ENCODE measurements at regions not wholly inside any gene's neighbourhood (a gene's known extent, or its start where the extent isn't known, plus 50 kb on each side); places are given as distances from the start of the nearest gene placed in this dataset.

DNA sequence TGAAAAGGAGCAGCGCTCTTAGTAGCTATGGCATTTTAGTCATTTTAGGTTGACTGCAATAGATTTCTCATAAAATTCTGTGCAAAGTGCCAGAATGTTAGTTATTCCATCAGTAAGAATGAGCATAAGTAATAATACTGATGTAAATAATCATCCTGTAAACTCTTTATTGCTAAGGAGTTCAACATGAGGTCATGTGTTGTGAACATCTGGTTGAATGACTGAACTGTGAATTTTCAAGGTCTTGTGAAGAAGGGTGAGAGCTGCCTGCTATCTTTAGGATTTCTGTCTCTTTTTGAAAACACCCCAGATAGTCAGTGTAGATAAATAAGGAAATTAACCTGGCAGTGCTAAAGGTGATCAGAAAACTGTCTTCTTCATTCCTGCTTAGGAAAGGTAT lies 333.4 kb upstream of the TBC1D5 start:
- no peak for DNase-seq

DNA sequence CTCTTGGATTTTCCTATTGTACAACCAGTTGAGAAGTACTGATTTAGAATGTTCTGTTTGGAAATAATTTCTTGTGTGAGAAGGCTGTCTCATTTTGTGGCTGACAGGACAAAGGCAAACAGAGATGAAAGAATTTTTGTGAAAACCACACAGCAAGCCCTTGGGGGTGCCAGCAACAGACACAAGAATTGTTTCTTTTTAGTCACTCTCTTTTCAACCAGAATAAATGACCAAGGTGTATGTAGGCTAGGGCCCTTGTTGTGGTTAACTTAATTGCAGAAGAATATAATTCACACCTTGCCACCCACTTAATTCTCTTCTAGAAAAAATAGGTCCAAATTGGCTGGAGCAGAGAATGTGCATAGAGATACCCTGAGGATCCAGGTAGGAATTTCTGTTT lies 329.4 kb upstream of the TBC1D5 start:
- DNase-seq = no peak

DNA sequence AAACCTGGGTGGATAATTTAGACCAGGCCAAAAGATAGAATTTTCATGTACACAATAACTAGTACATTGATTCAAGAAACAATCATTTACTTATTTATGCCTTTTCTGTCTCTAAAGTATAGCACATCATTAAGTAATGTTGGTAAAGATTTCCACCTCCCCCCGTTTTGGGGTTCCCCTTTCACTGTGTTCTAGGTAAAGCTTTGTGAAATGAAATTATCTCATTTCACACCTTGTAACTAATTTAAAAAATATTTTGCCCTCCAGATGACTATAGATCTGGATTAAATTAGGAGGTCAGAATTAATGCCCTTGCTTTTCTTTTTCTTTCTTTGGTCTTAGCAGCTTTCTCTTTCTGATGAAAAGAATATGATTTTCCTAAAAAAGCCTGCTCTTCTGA lies 328.5 kb upstream of the TBC1D5 start:
- DNase-seq = no peak

DNA sequence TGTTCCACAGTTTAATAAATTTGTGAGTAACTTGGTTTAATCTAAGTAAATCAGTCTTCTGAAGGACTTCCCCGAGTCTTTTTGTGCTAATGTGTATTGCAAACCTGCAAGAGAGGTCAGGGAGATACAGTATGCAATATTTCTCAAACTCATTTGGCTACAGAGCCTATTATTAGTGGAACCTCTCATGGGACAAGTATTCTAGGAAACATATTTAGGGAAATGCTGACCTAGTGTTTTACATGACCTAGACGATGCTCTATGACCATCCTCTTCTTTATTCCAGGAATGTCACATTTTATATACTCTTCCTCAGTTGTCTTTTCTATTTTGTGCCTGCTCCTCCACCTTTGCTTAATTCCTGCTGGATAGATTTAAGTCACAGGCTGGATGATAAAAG lies 327.8 kb upstream of the TBC1D5 start:
- no peak for DNase-seq

DNA sequence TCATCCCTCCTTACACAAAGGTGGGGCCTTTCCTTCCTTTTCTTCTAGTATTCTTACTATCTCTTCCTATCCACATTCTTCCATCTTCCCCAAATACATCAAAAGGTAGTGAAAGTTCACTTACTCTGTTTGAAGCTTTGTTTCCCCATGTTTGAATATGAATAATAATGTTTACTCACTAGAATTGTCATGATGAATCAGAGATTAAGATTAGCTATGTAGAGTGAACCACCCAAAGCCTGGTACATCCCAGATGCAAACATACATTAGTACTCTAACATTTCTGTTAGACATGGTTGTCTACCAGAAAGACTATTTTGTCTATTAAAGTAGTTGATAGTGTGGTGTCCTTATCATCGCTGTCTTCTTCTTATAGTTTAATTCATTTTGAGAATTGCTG lies 327.1 kb upstream of the TBC1D5 start:
- DNase-seq = no peak

DNA sequence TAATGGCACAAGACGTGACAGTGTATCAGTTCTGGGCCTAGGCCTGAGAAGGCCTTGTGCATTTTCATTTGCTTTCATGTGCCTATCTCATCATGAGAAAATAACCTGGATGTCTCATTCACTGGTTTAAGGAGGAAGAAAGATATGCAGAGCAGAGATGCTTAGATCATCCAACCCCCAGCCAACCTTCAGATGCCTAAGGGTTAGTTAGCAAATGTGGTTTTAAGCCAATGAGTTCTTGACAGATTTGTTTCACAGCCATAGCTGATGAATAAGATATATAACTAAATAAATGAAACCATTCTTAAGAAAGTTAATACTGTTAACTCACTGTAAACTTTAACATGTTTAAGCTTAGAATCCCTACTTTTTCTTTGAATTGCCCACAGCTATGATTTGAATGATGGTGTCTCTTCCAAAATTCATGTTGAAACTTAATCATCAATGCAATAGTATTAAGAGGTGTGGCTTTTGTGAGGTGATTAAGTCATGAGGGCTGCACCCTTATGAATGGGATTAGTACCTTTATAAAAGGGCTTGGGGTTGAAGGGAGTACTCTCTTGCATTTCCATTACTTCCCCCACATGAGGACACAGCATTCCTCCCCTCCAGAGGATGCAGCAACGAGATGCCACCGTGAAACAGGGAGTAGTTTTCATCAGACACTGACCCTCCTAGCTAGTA lies 324.6 kb upstream of the TBC1D5 start:
- no peak for DNase-seq

DNA sequence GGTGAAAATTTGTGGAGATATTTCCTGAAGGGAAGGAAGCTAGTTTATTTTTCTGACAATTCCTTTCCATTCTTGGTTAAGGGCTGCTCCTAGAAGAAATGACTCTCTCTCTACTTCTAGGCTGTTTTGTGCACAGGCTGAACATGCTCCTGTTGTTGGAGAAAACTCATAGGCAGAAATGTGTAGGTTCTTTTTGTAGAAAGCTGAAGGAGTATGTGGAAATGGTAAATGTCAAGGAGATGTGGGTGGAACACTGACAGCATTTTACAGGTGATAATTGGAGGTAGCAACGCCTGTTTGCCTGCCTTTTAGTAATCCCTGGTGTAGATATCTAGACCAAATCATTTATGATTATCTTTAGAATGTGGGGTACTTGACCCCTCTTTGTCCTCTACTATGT lies 322.2 kb upstream of the TBC1D5 start:
- no peak for DNase-seq

DNA sequence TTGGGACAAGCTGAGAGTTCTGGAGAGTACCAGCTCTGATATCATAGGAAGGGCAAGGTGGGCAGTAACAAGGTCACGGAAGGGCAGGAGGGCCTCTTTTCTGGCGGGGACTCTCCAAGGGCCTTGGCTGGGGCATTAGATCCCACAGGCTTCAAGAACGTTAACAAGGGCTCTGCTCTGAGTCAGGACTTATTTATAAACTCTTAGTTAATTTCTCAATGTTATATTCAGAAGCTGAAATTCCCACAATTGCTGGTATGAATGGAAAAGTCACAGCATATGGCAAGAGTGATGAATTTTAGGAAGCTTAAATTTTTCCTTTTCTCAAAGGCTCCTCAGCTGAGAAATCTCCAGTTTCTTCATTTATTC lies 320.2 kb upstream of the TBC1D5 start:
- no peak for DNase-seq

DNA sequence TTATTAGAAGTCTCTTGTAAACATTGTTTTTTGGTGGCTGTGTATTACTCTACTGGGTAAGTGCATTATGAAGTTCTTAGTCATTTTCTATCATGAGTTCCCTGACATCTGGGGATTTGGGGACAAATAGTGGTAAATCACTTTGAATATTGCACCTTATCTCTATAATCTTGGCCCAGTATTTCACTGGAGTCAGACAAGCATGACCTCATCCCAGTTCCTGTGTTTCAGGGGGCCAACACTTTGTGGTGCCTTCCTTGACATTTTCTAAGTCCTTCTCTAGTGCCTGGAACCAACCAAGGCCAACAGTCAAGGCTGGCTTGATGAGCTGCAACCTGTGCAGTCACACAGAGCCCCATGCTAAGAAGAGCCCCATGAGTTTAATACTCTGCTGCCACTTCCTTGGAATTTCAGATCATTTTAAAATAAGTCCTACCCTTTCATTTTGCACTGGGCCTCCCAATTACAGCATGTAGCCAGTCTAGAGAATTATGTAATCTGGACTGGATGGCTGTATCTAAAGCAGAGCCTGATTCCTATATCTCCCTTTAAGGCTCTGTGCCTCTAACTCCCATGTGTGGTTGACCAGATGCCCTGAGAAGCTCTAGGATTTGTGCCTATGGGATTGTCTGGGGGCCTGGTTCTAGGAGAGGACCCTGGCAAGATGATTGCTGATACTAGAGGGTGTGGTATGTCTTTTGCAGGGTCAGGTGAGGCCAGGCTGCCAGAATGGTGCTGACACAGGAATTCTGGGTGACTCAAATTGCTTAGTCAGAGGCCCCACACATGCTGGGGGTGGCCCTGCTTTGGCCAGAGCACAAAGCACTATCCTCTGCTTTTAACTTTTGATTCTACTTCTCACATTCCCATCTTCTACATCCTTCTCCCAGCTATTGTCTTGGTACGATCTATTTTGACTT lies 319.6 kb upstream of the TBC1D5 start:
- DNase-seq = no peak

DNA sequence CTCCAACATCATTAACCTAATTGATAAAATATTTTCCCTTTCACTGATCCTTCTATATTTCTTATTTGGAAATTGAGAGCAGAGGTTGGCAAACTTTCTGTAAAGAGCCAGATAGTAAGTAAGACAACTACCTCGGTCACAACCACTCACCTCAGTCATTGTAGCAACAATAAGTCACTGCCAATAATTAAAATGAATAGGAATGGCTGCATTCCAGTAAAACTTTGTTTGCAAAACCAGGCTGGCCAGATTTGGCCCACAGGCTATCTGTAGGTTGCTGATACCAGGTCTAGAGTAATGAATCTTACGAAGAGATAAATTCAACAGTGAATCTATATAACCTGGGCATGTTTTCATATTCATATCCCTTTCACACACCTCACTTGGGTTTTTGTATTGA lies 316.2 kb upstream of the TBC1D5 start:
- DNase-seq = no peak

DNA sequence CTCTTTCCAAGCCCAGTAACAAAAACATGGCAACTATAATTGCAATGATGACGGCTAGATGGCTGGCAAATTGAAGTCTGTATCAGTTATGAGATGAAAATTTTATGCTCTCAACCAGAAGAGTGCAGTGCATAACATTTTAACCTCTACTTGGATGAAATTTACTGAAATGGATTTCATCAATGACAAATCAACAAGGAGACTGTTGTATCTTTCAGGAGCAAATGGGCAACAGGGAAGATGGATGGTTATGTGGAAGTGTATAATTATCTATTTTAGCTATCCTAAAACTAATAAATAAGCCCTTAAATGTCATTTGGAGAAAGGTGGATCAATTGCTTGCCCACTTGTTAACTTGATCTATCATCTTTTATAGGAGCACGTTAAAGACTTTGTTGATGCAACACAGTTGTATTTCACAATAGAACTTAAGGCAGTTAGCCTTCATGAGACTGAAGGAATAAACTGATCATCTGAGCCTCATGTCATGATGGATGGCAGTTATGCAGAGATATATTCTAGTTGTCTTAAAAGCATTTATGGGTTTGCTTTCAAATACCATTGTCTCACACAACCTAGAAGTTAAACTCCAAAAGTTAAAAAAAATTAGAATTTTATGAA lies 315.1 kb upstream of the TBC1D5 start:
- no peak for DNase-seq

DNA sequence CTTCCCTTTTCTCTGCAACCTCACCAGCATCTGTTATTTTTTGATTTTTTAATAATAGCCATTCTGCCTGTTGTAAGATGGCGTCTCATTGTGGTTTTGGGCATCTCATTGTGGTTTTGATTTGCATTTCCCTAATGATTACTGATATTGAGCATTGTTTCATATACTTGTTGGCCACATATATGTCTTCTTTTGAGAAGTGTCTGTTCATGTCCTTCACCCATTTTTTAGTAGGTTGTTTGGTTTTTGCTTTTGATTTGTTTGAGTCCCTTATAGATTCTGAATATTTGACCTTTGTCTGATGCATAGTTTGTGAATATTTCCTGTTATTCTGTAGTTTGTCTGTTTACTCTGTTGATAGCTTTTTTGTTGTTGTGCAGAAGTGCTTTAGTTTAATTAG lies 312.2 kb upstream of the TBC1D5 start:
- no peak for DNase-seq

DNA sequence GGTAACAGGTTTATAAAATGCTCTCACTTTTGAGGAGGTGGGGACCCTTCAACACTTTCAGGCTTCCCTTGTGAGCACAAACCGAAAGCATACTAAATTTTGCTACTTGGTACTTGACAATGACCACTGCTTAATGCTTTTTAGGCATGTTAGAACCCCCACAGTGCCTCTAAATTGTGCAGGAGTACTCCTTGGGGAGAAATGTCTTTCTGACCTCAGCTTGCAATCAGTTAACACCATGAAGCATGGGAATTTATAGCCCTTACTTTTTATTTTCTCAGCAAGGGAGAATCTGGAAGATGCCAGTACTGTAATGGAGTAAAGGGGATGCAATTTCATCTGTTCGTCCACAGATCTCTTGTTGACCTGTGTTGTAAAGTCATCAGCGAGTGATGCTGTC lies 308.9 kb upstream of the TBC1D5 start:
- DNase-seq = no peak

DNA sequence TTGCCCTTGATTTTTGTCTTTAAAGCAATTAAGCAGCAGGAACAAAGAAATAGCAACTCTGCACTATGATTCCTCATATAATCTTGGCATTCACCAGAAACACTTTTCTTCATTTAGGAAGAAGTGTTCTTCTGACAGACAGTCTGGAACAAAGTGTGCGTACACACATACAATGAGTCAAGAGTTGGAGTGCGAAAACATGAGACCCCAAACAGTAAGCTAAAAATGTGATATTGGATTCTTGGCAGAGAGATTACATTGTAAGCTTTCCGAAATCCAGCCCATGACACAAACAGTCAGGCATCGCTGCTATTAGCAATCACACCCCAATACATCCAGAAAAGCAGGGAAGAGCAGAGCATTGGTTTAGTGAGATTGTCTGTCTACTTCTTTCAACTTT lies 306.7 kb upstream of the TBC1D5 start:
- DNase-seq = no peak

DNA sequence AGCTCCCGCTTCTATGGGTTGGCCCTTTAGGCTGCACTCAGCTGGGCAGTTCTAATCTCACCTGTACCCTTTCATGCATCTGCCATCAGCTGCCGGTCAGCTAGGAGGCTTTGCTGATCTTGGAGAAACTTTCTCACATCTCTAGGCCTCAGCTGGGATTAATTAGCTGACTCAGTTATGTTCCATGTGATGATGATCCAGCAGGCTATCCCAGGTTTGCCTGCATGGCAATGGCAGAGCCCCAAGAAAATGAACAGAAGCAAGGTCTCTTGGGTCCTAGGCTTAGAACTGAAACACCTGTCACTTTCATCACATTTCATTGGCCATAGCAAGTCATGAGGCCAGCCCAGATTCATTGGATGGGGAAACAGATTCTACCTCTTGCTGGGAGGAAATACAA lies 304.6 kb upstream of the TBC1D5 start:
- peak; percentile 64 for DNase-seq

DNA sequence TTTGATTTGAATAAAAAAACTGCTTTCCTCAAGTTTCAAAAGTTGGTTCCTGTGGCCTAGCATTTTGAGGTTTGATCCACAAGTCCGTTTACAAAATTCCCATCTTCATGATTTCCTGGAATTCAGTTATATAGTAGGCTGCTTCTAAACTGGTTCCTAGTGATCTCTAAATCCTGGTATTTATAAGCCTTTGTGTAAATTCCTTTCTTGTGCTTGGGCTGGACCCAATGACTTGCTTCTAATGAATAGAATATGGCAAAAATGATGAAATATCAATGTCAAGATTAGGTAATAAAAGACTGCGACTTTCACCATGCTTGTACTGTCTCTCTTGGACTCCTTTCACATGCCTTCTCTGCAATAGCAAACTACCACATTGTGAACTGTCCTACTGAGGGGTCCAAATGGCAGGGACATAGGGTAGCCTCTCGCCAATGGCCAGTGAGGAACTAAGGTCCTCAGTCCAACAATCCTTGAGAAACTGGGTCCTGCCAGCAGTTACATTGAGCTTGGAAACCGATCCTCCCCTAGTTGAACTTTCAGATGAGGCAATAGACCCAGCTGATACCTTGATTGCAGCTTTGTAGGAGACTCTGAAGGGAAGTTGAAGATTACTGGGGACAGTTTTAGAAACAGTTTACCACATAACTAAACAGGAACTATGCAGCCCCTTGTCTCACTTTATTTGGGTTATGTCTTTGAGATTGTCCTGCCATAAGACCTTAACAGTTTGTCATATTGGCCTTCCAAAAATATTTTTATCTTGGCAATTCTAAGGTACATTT lies 303.9 kb upstream of the TBC1D5 start:
- DNase-seq = no peak

DNA sequence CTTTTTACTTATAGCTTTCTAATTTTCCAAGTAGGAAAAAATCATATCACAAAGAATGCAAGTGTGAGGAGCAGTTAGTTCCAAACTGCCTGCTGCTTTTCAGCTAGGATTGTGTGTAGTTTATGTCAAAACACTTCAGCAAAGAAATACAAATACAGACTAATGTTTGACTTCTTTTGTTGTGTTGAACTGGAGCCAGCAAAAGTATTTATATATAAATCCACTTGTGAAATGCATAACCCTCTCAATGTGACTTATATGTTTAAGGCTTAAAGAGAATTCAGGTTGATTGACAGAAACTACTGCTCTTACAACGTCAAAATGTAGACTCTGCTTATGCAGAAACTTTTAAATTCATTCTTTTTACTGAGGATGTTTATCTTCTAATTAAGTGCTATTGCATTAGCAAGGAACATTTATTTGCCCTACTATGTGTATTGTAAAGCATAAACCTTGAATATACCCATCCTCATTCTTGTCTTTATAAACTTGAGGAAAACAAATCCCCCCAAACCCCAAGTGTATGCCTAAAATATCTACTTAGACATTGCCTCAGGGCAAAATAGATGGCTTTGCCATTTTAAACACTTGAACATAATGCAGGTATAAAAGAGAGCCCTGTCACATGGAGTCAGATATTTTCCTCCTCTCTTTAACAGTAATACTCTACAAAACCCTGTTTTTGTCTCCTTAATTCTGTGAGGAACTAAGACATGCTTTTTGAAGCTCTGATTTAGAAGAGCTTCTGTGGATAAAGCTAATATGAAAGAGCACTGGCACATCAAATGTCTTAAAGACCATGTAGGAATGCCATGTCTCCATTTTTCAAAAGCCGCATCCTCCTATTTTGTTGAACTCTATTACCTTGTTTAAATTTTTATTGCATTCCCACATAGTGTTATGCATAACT lies 302.8 kb upstream of the TBC1D5 start:
- DNase-seq = no peak

DNA sequence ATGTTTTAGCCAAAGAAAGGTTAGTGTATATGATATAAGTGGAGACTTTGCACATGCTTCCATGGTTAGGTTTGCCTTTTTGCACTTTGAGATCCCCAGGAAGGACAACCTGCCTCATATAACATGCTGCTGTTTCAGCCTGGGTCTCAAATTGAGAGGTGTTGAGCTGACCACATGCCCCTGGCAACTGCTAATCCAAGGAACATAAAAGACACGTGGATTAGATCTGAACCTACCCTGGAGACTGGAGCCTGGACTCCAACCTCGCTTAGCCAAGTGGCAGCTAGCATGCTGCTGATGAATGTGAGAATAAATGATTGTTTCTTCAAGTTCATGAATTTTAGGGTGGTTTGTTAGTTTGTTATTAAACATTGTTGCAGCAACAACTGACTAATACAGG lies 301.8 kb upstream of the TBC1D5 start:
- DNase-seq = no peak

DNA sequence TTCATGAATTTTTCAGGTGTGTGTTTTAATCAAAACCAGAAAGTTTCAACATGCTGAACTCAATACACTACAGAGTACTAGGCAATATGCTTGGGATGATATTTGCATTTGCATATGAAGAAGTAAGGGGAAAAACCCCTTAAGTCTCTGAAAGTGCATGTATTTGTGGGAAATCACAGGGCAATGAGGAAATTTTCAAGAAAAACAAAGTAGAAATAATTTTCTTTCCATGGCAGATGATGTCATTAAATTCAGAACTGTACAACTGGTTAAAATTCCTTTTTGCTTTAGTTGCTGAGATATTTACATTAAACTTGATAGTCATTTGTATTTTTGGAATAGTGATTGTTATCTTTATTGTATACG lies 294.0 kb upstream of the TBC1D5 start:
- no peak for DNase-seq

DNA sequence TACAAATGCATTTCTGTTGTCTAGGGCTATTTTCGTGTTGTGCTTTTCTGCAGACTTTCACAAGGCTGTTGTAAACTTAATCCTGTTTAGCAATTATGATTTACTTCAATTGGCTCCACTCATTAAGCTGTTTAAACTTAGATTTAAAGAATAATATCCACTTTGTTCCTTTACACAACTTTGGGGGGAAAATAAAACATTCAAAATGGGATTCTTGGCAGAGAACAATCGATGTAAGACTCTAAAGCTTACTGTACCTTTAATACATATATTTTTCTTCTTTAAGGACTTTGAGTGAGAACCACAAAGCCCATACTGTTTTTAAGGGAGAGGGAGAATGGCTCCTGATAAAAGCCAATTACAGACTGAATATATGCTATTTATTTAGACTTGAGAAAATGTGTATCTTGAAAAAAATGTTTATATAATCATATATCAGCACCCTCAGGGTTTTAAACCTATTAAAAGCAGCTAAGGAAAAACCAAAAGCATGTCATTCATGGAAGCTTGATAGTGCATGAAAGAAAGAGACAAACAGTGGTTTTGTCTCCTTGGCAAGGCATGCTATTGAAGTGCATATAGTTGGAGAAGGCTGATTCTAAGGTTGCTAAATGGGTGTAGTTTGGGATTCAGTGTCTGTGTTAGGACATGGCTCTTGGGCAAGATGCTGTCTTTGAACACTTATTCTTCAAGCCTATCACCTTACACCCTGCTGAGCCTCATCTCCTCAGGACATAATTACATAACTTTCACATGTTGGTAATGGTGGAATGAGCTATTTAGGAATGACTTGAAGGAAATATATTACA lies 293.4 kb upstream of the TBC1D5 start:
- DNase-seq = no peak

DNA sequence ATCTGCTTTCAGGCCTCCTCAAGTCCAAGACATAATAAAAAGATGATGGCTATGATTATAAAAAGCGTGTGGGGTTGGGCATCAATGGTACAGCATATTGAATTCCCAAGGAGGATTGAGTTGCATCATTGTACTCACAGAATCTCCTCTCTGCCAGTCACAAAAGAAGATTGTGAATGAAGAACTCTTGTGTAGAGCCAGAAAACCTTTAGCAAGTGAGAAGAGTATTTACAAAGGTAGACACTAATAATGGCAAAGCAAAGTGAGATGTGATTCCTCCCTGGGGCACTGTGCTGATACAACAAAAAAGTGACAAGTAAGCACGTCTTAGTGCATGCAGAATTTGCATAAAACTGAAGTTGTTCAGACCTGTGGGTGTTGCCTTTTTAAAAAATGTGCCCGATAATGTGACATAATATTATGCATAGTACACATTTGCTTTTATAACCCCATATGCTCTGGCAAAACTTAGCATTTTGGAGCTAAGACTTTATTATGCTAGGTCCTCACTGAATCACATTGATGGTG lies 291.2 kb upstream of the TBC1D5 start:
- no peak for DNase-seq

Measured in NCI-H2171 treated with DMSO at 0.1 percent for 48 hours (cell line).